ENCODE measurements at regions not wholly inside any gene's neighbourhood (a gene's known extent, or its start where the extent isn't known, plus 50 kb on each side); places are given as distances from the start of the nearest gene placed in this dataset.
"Not testable (repeated sequence)": the region's sequence is repeated elsewhere in the genome, so short reads cannot be mapped to it uniquely, and the experiment has no call there.

DNA sequence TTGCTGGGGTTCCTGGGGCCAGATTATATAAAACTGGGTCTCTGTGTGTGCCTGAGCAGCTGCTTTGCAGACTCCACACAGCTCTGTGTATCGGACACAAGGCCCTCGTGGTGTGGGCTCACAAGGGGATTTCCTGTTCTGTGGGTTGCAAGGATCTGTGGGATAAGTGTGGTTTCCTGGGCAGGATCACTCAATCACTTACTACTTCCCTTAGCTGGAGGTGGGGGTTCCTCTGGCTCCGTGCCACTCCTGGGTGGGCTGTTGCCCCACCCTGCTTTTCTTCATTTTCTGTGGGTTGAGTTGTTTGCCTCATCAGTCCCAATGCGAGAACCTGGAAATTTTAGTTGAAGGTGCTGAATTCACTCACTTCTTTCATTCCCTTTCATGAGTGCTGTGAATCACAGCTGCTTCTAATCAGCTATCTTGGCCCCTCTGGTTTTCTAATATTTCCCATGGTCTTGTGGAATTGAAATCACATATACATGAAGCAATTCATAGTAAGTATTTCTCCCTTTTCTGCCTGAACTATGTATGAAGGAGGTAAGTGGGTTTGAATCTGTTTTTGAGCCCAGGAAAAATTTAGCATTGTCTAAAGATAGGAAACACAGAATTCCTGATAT is 196.3 kb downstream of the DCDC2C start:
- TF ChIP-seq, protein P1, sequence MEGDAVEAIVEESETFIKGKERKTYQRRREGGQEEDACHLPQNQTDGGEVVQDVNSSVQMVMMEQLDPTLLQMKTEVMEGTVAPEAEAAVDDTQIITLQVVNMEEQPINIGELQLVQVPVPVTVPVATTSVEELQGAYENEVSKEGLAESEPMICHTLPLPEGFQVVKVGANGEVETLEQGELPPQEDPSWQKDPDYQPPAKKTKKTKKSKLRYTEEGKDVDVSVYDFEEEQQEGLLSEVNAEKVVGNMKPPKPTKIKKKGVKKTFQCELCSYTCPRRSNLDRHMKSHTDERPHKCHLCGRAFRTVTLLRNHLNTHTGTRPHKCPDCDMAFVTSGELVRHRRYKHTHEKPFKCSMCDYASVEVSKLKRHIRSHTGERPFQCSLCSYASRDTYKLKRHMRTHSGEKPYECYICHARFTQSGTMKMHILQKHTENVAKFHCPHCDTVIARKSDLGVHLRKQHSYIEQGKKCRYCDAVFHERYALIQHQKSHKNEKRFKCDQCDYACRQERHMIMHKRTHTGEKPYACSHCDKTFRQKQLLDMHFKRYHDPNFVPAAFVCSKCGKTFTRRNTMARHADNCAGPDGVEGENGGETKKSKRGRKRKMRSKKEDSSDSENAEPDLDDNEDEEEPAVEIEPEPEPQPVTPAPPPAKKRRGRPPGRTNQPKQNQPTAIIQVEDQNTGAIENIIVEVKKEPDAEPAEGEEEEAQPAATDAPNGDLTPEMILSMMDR (IDR thresholded peaks at IDR 0.05; ENCODE audit: low read depth, low read length) = no peak
- no peak for DNase-seq (ENCODE audit: low read depth in 2 of 2)
- no peak overlapping the region for H3K4me3 ChIP-seq (replicated peaks in 1 of 2; ENCODE audit: low read depth in 2 of 2, low read length in 2 of 2)

DNA sequence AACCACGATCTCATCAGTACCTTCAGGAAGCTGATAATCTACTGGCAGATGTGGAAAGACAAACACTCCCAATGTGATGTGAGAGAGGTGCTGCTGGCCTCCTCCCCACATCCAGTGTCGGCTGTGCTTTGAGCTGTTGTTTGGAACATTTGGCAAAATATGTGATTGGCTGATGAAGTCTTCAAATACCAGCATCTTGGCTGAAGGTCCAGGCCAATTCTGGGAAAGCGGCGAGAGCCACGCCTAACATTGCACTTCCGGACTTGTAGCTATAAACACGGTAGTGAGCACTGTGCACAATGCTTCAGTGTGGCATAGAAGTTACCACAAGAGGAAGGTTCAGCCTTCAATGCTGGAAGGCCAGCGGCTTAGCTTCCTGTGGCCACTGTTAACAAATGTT is 198.8 kb downstream of the DCDC2C start:
- no peak overlapping the region for H3K4me3 ChIP-seq (replicated peaks in 1 of 2; ENCODE audit: low read depth in 2 of 2, low read length in 2 of 2)

DNA sequence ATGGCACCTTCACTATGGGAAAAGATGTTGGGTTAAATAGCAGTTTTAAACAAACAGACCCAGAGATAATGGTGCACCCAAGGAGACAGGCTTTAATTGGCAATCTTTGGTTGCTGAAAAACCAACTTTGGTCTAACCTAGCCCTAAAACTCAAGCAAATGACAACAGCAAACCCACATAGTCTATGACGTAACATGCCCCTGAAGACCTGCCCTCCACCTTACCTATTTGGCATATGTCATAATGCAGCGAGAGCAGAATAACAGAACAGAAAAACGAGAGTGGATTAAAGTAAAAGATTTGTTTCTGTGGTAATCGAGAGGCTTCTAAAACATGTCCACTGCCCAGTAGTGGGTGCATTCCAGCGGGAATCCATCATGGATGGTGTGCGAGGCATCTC is 200.7 kb downstream of the DCDC2C start:
- H3K4me3 ChIP-seq (replicated peaks in 1 of 2; ENCODE audit: low read depth in 2 of 2, low read length in 2 of 2) = no peak overlapping the region
- DNase-seq (ENCODE audit: low read depth in 2 of 2) = no peak
- TF ChIP-seq, protein P1 (IDR thresholded peaks at IDR 0.05; ENCODE audit: low read depth, low read length) = no peak

More for the DNA sequence above, 198.8 kb downstream of the DCDC2C start:
- no peak for DNase-seq (ENCODE audit: low read depth in 2 of 2)
- TF ChIP-seq, protein P1 (IDR thresholded peaks at IDR 0.05; ENCODE audit: low read depth, low read length) = no peak

DNA sequence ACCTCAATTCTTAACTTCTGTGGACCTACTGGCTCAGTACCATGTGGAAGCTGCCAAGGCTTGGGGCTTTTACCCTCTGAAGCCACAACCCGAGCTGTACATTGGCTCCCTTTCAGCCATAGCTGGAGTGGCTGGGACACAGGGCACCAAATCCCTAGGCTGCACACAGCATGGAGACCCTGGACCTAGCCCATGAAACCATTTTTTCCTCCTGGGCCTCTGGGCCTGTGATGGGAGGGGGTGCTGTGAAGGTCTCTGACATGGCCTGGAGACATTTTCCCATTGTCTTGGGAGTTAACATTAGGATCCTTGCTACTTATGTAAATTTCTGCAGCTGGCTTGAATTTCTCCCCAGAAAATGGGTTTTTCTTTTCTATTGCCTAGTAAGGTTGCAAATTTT is 205.1 kb downstream of the DCDC2C start:
- not testable (repeated sequence) for H3K4me3 ChIP-seq (replicated peaks in 1 of 2; ENCODE audit: low read depth in 2 of 2, low read length in 2 of 2); DNase-seq (ENCODE audit: low read depth in 2 of 2)

DNA sequence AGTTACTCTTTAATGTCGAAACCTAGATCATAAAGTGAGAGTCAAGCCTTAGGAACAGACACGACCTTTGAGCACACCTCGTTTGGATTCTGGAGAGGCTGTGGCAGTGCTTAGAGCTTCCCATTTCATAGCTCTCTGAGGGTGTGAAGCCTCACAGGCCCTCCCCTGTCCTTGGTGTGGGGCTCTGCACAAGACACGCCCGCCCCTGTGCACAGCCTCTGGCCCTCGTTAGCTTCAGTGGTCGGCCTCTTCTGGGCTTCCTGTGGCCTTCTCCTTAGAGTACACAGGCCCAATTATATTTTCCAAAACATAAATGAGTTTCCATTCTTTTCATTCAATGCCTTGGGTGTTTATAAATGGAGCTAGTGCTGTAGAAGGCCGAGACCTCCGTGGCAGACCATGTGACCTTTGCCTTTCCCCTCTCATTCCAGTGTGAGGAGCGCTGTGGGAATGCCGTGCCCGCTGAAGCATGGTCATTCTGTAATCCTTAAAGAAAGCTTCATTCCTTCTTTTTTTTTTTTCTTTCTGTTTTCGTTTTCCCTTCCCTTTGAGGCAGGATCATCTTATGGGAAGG is 208.6 kb downstream of the DCDC2C start:
- DNase-seq (ENCODE audit: low read depth in 2 of 2) = no peak
- TF ChIP-seq, protein P1 (IDR thresholded peaks at IDR 0.05; ENCODE audit: low read depth, low read length) = no peak

DNA sequence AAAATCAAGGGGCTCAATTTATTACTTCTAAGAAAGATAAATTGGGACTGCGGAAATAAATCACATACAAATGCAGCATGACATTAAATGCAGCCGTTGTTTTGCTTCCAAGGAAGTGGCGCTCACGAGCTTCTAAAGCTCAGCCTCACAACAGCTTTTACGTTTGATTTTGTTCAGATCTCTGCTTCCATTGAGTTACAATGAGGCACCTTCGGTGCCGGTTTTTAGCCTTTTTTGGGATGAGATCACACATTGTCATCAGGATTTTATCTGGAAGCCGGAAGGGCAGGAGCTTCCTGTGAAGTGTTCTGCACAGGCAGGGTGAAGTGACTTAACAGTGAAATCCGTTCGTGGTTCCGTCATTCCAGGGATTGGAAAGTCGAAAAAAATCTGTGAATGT is 209.8 kb downstream of the DCDC2C start:
- DNase-seq (ENCODE audit: low read depth in 2 of 2) = no peak
- no peak overlapping the region for H3K4me3 ChIP-seq (replicated peaks in 1 of 2; ENCODE audit: low read depth in 2 of 2, low read length in 2 of 2)
- TF ChIP-seq, protein P1 (IDR thresholded peaks at IDR 0.05; ENCODE audit: low read depth, low read length) = no peak

More for the DNA sequence above, 208.6 kb downstream of the DCDC2C start:
- H3K4me3 ChIP-seq (replicated peaks in 1 of 2; ENCODE audit: low read depth in 2 of 2, low read length in 2 of 2) = no peak overlapping the region

DNA sequence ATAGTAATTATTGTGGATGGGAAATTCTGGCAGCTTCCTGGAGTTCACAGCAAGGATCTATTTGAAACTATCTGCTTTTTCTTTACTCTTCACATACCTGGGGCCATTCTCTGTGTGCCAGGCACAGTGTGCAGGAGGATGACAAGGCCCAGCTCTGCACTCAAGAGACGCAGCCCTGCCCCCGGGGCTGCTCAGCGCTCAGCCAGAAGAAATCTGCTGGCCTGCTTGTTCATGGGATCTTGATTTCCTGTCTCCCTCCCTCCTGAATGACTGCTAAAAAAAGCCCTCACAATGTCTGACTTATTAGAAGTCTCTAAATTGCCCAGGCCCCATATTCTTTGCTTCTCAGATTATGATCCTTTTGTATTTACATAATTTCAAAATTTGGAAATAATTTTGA is 210.9 kb downstream of the DCDC2C start:
- DNase-seq (ENCODE audit: low read depth in 2 of 2) = no peak
- no peak overlapping the region for H3K4me3 ChIP-seq (replicated peaks in 1 of 2; ENCODE audit: low read depth in 2 of 2, low read length in 2 of 2)
- TF ChIP-seq, protein P1 (IDR thresholded peaks at IDR 0.05; ENCODE audit: low read depth, low read length) = no peak

Measured in cardiac fibroblast (primary cell).